ENCODE measurements at regions not wholly inside any gene's neighbourhood (a gene's known extent, or its start where the extent isn't known, plus 50 kb on each side); places are given as distances from the start of the nearest gene placed in this dataset.
"Not testable (repeated sequence)": the region's sequence is repeated elsewhere in the genome, so short reads cannot be mapped to it uniquely, and the experiment has no call there.

- no peak for DNase-seq
These were observed 88.2 kb upstream of the PHACTR1 start for GRCh38 chr6:12628327-12628726.

GRCh38 chr6:12633746-12634145 is 82.8 kb upstream of the PHACTR1 start:
- DNase-seq: not testable (repeated sequence)

DNA sequence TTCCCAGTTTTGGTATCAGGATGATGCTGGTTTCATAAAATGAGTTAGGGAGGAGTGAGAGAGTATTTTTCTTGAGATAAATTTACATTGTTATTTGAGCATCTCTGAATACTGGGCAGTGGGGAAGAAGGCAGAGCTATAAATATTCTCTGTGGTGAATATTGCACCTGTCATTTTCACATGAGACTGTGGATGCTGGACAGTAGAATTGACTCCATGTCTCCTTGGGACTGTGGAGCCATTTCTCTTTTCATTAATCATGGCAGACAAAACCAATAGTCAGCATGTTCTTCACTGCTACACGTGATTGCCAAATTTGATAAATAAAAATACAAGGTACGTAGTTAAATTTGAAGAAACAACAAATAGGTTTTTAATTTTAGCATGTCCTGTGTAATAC is 81.2 kb upstream of the PHACTR1 start:
- no peak for DNase-seq

- DNase-seq: no peak
These were observed 80.8 kb upstream of the PHACTR1 start for GRCh38 chr6:12635813-12636212.

- DNase-seq: no peak
These were observed 80.2 kb upstream of the PHACTR1 start for GRCh38 chr6:12636336-12636735.

DNA sequence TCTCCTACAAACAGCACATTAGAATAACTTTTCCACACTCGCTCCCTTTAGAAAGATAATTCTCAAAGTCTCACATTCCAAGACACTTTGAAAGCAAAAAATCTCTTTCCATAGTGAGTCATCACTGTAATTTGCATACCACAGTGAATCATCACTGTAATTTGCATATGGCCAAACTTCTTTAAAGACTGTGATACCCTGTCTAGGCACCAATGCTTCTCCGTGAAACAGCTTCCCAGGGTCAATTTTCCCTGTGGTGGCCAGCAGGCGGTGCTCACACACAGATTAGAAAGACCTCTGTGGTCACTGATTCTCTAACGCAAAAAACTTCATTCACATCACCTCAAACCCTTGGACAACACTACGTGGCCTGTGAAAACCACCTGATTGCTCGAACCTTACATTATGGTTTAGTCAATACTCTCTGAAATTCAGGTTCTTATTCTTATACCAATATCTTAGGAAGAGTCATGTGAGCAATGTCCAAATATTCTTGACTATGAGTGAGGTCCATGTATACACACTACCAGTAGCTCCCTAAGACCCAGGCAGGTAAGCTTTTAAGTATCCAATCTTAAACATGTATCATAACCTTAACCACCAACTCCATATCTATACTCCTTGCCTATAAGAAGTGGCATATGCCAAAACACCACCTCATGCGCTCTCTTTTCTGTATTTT is 78.5 kb upstream of the PHACTR1 start:
- no peak for DNase-seq

DNA sequence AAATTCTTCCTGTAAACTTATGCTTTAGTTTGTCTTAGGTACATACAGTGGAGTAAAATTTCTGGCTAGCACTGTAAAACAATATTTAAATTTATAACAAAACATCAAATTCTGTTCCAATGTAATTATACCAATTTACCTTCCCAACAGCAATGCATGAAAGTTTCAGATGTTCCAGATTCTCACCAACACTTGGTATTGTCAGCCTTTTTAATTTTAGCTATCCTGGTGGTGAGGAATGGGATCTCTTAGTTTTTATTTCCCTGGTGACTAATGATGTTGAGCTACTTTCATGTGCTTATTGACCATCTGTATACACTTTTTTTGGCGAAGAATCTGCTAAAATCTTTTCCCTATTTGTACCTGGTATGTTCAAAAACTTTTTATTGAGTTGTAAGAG is 76.1 kb upstream of the PHACTR1 start:
- DNase-seq: no peak

DNA sequence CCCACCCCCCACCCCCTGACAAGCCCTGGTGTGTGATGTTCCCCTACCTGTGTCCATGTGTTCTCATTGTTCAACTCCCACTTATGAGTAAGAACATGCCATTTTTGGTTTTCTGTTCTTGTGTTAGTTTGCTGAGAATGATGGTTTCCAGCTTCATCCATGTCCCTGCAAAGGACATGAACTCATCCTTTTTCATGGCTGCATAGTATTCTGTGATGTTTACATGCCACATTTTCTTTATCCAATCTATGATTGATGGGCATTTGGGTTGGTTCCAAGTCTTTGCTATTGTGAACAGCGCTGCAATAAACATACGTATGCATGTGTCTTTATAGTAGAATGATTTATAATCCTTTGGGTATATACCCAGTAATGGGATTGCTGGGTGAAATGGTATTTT is 74.8 kb upstream of the PHACTR1 start:
- not testable (repeated sequence) for DNase-seq

DNA sequence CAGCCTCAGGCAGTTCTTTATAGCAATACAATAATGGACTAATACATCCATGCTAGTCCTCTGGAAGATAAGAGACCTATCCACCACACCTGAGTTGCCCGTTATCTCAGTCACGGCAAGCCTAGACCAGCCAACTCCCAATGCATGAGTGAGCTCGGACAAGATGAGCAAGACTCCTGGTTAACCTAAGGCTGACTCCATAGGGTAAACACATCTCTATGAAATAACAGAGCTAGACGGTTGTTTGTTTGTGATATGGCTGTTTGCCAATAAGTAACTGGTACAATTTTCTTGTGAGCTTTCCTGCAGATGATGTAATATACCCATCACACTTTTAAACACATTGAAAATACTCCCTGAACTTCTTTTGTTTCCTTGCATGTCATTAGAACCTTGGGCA is 70.6 kb upstream of the PHACTR1 start:
- DNase-seq: no peak

GRCh38 chr6:12648171-12648570 is 68.4 kb upstream of the PHACTR1 start:
- DNase-seq: no peak

GRCh38 chr6:12649325-12649724 is 67.2 kb upstream of the PHACTR1 start:
- DNase-seq: no peak

DNA sequence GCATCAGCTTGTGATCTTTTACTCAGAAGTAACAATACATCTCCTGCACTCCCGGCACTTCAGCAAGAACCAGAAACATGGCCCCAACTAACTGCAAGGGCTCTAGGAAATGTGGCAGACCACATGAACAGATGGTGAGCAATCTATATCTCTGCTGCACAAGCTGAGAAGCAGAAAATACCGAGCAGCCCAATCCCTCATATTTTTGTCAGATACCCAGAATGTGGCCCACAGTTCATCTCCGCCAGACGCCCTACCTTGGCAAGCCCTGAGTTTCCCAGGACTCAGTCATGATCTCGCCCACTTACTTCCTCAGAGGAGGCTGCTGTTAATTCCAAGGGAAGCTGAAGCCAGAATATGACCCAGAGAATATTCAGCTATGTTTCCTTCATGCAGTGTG is 63.1 kb upstream of the PHACTR1 start:
- DNase-seq: no peak

DNA sequence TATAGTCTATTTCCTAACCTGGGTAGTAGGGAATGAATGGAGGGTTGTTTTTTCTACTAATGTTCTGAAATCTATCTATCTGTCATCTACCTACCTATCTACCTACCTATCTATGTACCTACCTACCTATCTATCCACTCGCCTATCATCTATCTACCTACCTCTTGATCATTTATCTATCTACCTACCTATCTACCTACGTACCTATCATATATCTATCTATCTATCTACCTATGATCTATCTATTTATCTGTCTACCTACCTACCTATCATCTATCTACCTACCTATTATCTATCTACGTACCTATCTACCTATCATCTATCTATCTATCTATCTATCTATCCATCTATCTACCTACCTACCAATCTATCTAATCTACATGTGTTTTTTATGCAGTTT is 62.5 kb upstream of the PHACTR1 start:
- DNase-seq: no peak

DNA sequence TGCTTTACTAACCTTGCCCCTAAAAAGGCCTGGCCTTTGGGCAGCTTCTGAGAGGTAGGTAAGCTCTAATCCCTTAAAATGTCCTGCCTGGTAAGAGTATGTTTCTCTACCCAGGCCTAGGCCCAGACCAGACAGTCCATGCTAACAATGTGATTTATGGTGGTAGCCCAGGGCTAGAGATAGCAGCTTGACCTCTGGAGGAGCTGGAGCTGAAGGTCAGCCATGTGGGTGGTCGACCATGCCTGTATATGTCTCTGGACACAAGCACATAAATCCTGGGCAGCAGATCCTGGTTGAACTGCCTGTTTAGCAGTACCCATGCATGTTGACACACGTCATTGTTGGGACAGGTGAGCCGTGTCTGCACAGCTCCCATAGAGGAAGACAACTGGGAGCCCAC is 62.1 kb upstream of the PHACTR1 start:
- no peak for DNase-seq

DNA sequence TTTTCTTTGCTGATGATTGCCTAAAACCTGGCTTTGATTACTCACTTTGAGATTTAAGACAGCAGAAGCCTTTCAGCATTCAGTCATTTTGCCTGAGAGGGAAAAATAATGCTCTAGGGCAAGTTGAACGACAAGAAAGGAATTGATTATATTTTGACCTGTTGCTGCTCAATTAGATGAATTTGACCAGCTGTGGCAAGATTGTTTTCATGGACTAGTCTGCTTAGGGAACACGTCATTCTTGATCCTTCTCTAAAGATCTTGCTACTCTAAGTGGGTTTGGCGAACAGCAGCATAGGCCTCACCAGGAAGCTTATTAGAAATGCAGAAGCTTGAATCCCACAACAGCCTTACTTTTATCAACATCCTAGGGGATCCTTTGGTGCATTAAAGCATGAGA is 59.7 kb upstream of the PHACTR1 start:
- DNase-seq: no peak

DNA sequence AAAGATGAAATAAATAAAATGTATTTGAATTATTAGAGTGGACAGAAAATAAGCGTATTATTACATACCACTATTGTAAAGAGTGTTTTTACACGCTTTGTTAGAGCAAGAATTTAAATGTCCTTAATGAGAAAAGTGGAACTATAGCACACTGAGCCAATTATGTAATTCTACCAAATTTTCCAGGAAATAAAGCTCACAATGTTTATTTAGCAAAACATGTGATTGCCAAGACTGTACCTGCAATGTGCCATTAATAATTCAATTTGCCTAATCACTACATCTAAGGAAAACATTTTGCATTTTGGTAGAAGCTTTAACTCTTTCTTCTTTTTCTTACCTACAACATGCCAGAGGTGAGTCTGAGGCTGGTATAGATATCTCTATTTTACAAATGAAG is 58.7 kb upstream of the PHACTR1 start:
- DNase-seq: no peak

DNA sequence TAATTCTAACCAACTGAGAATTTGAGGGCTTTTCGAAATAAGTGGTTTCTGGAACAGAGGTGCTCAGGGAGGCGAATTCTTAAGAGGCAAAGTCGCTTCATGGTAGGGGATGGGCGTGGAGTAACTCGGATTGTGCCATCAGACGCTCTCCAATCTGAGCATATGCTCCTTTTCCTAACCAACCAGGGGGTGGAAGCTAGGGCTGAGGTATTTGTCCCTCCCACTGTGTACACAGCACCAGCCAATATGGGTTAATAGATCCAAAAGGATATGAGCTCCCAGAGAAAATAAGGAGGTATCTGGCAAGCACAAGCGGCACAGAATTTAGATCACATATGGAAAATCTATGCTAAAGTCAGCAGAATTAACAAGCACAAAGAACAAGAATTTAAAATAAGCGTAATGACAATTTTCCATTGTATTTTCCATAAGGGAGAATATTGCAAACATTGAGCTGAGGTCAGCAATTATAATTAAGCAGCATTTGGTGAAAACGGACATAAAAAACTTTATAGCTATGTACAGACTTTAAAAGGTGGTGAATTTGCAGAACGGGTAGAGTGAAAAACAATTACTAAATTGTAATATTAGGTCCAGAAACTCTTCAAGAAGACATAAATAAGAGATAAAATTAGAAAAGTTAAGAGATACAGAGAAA is 55.0 kb upstream of the PHACTR1 start:
- DNase-seq: no peak
